HG02938 (cell line): ENCODE measurements at regions not wholly inside any gene's neighbourhood (a gene's known extent, or its start where the extent isn't known, plus 50 kb on each side); places are given as distances from the start of the nearest gene placed in this dataset.
"Not testable (repeated sequence)": the region's sequence is repeated elsewhere in the genome, so short reads cannot be mapped to it uniquely, and the experiment has no call there.

ENCODE experiments used
- ATAC-seq: cut with Tn5 transposase; IDR thresholded peaks from one replicate; pipeline ENCODE4 v1.9.1; 2021; ENCODE audit warnings: mild to moderate bottlenecking, moderate library complexity; ENCODE audit not compliant: unreplicated experiment

DNA sequence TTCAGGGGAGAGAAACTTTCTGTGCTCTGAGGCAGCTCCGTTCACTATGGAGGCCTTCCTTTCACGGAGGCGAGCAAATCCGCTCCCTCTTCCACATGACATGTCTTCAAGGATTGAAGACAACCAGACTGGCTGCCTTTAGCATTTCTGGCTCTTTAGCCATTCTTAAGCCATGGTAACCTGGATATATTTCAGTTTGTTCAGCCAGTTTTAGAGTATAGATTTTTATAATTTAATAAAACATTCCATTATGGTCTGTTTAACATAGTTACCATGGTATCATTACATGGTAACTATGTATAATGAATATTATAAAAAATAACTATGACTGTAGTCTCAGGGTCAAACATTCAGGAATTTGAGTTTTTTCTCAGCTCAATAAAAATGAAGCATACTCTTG is 54.2 kb upstream of the NFIA start:
- no peak for ATAC-seq

DNA sequence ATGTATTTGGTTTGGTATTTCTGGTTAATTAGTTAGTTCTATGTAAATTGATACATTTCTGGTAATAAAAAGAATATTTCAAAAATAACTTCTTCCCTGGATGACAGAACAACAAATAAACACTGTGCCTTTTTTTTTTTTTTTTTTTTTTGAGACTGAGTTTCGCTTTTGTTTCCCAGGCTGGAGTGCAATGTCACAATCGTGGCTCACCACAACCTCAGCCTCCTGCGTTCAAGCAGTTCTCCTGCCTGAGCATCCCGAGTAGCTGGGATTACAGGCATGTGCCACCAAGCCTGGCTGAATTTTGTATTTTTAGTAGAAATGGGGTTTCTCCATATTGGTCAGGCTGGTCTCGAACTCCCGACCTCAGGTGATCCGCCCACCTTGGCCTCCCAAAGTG is 64.3 kb upstream of the NFIA start:
- not testable (repeated sequence) for ATAC-seq

DNA sequence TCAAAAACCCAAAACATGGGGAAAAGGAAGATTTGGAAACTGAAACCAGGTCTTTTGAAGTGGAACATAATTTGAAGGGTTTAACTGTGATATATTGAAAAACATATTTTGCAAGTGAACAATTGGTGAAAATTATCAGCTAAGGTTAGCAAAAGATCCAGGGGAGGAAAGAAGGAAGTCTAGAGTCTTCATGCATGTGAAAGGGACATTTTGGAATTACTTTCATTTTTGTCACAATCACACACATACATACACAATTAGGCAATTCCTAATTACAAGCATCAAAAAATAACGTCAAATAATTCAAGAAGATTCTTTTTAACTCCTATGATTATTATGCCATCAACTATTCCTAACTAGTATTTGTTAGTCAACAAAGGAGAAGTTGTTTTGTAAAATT is 64.7 kb upstream of the NFIA start:
- no peak for ATAC-seq

DNA sequence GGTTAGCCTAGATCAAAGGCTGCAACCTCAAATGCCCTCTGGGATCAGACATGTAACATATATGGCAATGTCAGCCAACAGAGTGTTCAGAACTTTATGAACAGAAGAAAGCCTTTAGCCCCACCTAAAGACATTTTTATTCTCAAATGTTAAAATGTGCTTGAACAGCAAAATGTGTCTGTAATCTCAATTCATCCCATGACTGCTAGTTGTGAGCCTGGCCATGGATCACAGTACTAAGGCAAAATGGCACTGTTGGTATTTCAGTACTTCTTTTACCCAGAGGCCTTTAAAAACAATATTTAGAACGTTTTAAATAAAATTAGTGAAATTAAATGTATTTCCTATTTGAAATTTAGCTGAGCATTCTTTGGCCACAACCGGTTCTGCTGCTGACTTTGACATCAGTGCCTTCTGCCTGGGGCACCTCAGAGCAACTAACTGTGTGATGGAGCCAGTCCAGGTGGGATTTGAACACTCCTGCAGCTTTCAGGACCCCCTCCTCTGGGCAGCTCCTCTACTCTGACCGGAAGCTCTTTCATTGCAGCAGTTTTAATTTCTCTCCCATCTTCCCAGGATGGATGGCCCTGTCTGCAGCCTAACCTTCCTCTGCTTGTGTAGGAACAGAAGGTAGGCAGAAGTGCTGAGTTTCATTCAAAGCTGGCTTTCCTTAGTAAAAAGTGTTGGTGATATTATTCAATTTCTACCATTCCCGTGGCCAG is 68.3 kb upstream of the NFIA start:
- no peak for ATAC-seq

DNA sequence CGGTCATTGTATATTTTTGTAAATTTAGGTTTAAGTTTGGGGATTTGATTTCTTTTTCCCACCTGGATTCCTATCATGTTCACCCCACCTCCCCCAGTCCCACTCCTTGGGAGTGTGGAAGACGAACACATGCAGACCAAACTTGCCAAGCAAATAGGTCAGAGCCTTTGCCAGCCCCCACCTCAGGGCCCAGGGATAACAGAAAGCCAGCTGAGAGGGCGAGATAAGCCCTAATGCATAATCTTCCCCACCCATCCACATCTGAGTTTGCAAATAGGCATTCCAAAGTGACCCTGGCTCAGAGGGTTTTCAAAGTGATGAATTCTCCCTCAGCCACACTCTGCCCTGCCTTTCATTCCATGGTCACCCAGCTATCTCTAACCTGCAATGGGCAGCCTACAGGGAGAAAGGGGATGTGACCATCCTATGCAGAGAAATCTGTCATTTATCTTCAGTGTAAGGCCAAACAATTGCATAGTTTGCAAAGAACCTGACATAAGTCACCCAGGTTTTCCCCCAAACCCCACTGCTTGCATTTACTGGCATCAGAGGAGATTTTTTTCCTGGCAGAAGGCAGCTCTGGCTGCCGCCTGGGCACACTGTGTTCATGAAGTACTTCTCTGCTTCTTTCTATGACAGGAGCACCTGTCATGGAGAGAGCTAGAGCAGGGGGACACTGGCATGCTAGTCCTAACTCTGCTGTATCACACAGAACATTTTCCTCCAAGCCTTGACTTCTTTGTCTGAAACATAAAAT is 69.0 kb upstream of the NFIA start:
- ATAC-seq, result no peak

DNA sequence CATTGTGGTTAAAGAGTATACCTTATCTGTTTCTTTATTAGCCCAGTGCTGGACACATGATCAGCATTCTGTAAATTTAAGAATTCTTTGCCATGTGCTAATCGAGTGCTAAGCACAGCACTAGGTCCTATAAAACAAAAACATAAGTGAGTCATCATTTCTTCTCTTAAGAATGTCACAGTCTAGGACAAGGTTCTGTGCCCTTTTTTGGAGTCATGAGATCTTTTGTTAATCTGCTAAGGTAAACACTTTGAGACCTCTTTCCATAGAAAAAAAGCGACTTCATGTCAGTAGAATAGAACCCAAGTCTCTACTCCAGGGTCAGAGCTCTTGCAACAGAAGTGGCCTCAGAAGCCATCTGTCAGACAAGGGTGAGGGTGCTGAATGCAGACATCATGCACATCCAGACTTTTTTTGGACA is 70.0 kb upstream of the NFIA start:
- no peak for ATAC-seq

DNA sequence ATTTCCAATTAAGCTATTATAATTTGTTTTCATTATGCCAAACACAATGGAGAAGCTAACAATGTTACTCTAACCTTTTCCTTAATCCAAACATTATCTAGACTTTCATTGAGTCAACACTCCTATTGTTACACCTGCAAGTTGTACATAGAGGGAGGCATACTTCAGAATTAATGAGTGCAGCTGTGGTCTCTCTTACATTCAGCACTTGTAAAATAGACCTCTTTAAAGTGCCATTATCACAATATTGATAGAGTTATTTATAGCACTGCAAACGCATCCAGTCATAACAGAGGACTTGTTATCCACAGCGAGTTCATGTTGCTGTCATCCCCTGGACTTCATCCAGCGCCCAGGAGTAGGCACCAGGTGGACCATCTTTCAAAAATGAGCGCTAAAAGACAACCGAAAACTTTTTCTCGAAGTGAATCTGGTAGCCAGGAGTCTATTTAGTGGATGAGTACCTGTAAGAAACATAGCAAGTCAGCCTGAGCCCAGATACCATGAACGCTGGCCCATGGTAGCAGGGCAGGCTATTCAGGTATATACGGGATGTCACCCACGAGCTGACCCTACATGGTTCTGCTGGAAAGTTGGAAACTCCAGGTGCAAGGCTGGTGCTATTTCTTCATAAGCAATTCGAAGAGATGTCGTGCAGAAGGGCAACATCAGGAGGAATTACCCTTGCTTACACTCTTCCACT is 70.6 kb upstream of the NFIA start:
- no peak for ATAC-seq

DNA sequence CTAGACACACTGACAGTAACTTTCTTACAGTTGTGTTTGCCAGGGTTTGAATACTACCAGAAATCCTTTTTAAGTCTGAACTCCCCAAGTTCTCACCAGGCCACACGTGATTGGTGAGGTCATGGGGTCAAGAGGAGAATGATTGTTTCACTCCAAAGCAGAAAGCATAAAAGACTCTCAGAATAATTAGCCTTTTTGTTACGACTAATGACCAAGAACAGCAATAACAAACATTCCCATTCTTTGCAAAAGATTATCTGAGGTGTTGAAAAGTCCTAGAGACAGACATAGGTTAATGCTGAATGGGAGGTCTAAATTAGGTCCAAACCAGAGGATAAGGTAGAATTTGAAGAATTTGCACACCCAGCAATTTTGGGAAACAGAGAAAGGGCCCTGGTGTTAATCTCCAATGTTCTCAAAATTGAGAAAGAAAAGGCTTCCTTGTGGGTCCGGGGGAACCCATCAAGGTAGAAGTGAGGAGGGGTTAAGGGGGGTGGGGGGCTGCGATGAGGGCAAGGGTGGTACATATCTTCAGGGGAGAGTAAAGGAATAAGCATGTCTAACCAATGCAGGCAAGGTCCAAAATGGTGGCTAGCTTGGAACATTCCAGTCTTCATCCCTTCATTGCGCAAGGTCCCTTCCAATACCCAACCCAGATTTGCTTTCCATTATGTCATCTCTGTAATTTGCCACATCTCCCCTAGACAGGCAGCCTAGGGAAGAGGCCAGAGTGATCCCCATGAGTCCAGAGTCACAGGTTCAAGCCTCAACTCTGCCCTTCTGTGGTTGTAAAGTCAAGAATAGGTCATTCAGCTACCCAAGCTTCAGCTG is 74.6 kb upstream of the NFIA start:
- no peak for ATAC-seq

DNA sequence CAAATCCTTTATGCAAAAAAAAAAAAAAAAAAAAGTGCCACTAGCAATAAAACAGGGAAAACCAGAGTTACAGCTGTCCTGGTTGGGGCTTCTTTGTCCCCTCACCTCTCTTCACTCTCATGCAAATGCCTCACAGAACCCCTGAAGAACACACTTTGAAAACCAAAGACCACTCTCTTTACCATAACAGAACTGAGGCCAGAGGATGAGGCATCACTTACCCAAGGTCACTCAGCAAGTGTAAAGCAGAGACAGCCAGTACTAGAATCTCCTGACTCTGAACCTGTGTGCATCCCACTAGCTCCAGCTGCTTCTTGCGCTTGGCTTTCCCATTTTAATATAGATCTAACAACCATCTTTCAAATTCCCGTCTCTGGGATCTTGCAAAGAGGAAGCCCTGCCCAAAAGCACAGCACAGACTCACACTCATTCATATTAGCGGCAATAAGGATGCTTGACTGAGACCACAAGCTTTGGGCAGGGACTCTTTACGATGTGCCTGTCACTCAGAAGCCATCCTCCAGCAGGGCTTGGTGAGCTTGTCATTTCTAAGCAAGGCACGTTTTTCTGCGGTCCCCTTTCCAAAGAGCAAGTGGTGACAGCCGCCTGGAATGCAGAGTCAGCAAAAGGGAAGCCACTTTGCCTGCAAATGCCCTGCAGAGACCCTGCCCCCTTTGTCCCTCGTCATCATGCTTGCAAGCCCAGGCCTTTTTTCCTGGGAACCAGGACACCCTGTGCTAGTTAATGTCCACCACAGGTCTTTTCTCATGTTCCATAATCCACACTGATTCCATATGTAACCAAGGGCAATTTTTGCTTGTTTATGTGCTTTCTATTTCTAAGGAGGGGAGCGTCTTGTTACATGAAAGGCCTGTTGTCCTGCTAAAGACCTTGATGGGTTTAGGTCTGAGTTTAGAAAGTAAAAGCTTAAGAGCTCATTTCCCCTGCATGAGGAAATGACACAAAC is 76.5 kb upstream of the NFIA start:
- ATAC-seq, result no peak

DNA sequence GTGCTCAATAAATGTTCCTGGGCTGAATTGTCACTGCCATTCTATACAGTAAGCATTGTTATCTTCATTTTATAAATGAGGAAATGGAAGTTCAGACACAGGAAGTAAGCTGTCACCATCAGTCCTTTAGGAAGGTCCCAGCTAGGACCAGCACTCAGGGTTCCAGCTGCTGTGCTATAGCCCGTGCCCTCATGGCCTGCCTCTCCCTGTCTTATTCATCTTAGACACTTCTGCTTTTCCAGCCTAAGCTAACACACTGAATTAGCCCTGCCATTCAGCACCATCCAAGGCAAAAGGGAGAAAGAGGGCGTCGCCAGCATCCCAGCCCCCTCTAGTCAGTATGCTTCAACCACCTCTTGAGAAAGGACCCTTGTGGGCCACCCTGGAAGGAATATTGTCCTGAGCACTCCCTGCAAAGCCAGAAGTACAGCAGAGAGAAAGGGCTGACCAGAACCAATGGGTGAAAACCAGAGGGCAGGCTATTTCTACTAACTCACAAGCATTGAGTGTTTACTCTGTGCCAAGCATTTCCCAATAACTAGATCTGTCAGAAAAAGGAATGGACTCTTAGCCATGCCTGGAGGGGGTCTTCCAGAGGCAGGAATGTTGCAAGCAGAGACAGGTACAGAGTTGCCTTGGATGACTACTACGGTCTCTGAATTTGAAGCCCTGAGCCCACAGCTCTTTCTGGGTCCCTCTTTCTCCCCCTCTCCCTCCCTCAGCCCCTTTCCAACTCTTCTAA is 77.9 kb upstream of the NFIA start:
- no peak for ATAC-seq

DNA sequence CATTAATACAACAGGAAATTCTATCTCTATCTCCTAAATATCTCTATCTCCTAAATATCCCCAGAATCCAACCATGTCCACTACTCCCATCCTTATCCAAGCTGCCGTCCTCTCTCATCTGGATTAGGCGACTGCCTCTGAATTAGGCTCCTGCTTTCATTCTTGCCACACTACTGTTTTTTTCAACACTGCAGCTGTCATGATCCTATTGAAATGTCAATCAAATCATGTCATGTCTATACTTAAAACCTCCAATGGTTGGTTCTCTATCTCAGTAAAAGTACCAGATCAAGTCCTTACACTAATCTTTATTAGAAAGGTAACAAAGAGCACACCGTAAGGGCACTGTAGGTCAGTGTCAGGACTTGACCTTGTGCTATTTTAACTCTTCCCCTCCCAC is 82.0 kb upstream of the NFIA start:
- ATAC-seq, result no peak

DNA sequence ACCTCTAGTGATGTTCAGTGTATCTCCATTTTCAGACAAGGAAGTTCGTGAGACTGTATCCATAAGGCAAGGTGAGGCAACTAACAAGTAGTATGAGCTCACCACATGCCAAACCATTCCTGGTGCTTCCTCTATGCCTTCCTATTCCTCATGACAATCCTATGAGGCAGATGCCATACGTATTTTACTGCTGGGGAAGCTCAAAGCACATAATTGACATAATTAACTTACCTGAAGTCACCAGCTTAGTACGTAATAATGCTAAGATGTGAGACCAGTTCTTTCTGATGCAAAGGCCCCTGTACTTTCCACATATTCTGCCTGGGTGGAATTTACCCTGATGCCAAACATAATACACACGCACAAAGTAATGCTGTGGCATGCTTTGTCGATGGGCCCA is 83.6 kb upstream of the NFIA start:
- no peak for ATAC-seq

DNA sequence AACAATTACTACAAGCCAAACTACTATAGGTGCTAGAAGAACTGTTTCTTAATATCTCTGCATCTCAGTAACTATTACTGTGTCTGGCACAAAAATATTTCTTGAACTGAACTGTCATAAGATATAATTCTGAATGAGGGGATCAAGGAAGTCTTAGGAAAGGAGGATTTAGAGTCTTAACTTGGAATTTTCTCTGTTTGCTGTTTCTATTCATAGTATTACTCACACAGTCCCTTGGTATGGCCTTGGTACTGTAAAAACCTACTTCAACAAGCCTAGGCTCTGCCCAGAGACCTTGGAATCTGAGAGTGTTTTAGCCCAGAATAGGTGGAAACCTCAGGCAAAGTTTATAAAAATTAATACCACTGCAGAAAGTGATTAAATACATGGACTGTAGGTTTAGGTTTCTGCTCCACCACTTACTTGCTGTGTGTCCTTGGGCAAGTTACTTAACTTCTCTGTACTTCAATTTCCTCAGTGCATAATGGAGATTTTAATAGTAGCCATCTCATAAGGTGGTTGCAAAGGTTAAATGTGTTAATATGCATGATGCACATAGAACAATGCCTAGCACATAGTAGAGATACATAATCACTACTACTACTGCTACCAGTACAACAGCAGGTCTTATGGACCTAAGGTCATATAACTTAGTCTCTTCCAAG is 87.4 kb upstream of the NFIA start:
- ATAC-seq, result no peak

DNA sequence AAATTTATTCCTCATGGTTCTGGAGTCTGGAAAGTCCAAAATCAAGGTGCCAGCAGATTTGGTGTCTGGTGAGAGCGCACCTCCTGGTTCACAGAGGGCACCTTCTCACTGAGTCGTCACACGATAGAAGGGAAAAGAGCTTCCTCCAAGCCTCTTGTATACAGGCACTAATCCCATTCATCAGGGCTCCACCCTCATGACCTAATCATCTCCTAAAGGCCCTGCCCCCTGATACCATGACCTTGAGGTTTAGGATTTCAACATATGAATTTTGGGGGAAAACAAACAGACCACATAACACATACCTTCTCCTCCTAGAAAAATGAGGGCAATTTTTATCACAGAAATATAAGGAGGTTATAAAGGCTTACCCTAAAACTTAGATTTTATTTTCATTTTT is 88.0 kb upstream of the NFIA start:
- ATAC-seq, result no peak

DNA sequence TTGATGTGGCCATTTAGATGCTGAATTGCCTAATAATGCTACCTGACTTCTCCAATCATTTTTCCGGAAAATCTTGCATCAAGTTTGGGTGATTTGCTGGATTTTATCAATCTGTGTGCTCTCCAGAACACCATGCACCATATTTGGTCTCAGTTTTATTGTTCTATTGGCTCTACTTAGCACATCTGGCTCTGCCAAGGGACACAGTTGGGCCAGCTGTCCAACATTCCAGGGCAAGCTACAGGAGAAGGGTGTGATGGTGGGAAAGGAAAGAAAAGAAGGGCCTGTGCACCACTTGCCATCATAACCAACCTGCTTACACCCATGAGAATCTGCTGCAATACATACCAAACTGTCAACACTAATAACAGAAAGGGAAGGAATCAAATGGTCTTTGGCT is 90.2 kb upstream of the NFIA start:
- no peak for ATAC-seq

DNA sequence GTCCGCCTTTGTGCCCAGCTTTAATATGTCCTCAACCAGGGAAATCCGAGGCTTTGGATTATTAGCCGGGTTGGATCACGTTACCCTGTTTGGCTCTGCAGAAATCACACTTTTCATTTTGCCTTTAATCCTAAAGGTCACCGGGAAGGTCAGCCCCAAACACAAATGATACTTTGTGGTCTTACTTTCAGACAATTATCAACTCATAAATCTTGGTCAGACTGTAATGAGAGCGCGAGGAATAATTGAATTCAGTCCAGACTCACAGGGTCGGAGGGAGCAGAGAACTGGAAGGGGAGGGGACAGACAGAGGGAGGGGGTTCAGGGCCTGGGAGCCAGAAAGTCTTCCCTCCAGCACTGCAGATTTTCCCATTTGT is 91.7 kb upstream of the NFIA start:
- ATAC-seq, result no peak

DNA sequence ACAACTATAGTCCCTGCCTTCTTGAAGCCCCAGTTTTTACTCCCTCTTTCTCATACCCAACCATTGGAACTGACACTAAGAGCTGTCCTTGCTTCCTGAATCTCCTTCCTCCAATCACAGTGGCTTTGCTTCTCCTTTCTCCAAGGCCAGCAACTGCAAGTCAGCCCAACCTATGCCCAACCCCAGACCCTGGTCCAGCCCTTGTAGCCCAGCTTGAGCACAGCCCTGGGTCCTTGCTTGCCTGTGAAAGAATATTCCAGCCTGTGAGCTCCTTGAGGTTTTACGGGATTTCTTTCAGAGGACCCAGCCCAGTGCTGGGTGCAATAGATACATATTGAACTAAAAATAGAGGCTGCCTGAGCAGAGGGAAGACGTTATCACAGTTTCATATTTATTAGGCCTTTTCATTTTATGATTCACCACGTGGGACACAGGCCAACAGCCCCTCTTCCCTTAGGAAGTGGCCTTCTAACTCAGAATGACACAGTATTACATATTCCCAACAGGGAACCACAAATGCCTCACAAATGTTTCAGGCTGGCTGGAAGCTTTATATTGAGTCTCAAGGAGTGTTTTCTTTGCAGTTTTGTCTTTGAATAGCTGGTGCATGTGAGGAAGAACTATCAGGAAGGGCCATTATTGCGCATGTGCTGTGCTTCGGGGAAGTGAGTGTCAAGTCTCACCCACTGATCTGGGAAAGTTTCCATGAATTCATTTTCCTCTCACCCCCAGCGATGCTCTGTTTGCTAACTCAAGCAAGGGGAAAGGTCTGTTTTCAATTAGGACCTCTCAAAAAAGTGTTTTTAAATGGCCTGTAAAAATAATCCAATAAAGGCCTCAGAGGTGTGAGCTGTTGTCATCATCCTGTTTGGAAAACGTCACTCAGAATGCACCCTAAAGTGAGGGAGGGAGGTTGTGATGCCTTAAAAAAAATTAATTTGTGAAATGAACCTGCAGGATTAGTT is 92.3 kb upstream of the NFIA start:
- ATAC-seq, result no peak

DNA sequence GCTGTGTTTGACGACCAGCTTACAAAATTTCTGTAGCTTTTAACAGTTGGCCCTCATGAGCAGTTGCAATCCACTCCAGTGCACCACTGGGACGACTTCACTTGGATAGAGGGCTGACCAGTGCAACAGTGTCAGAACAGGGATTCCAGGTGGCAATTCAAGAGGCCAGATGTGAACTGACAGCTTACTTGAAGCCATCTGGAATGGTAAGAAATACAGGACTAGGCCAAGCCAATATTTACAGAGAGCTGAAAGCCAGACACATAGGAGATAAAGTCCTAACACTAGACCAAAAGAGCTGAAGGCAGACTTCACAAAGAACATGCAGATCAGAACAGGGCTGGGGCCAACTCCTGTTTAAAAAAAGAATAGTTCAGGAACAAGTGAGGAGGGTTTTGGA is 93.5 kb upstream of the NFIA start:
- no peak for ATAC-seq
